SH-SY5Y (cell line): ENCODE measurements at regions not wholly inside any gene's neighbourhood (a gene's known extent, or its start where the extent isn't known, plus 50 kb on each side); places are given as distances from the start of the nearest gene placed in this dataset.

Source experiments
- GATA2 ChIP-seq: IDR thresholded peaks from 2 replicates; pipeline ENCODE4 v1.6.1; 2011; ENCODE audit warnings: mild to moderate bottlenecking, low read depth, low read length
- GATA3 ChIP-seq: IDR thresholded peaks from 2 replicates; pipeline ENCODE4 v1.6.1; 2011; ENCODE audit warnings: low read depth, mild to moderate bottlenecking, low read length, moderate library complexity

DNA sequence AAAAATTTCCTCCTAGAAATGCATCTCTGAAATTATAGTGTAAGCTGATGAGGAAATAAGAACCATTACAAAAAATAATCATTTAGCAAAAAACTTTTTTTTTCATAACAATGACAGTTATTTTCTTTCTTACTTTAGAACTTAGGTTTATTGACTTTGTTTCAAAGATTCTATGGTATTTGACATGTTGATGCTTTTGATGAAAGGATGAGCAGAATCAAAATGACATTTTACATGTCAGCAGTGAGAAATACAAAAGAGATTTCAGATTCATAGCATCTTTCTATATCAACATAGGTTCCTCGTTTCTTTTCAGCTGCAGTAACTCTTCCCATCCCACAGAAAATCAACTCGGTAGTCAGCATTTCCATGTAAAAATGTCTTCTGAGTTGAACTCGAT lies 1226.6 kb upstream of the C9orf72 start:
- TF ChIP-seq GATA3 (no peak), GATA2 (no peak)
